Ecto neural progenitor cell (in vitro differentiated cells): ENCODE measurements at regions not wholly inside any gene's neighbourhood (a gene's known extent, or its start where the extent isn't known, plus 50 kb on each side); places are given as distances from the start of the nearest gene placed in this dataset.

Experiments used
- DNase-seq: peaks from one replicate; pipeline ENCODE4 v3.0.0-alpha.2; 2018; ENCODE audit warnings: low spot score

- no peak for DNase-seq
Measured at GRCh38 chr4:81627590-81627989, 155.9 kb upstream of the RASGEF1B start.

- no peak for DNase-seq
Measured at GRCh38 chr4:81626851-81627250, 155.1 kb upstream of the RASGEF1B start.

- no peak for DNase-seq
Measured at GRCh38 chr4:81625422-81626417, 154.0 kb upstream of the RASGEF1B start.

GRCh38 chr4:81623434-81623833, 151.7 kb upstream of the RASGEF1B start:
- DNase-seq: no peak

GRCh38 chr4:81622474-81623184, 150.9 kb upstream of the RASGEF1B start:
- no peak for DNase-seq

GRCh38 chr4:81622028-81622427, 150.3 kb upstream of the RASGEF1B start:
- DNase-seq: no peak

DNA sequence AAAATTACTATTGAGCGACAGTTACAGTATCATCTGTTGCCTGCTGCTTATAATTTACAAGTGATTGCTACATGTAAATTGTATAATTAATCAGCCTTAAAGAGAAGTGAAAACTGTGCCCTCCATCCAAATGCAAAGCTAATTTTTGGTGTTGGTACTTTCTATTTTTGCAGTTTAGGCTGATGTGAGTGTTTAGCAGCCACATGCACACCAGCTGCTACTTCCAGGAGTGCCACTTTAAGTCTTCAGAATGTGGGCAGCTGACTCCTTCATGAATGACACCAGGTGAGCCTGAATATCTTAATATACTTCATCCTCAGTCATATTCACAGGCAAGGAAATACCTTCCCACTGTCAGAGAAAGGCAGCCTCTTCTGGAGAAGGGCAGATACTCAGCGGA, 149.8 kb upstream of the RASGEF1B start:
- DNase-seq: no peak

- no peak for DNase-seq
Measured at GRCh38 chr4:81620442-81620841, 148.7 kb upstream of the RASGEF1B start.

- no peak for DNase-seq
Measured at GRCh38 chr4:81617545-81617944, 145.8 kb upstream of the RASGEF1B start.

- DNase-seq: no peak
Measured at GRCh38 chr4:81611221-81611620, 139.5 kb upstream of the RASGEF1B start.

- DNase-seq: no peak
Measured at GRCh38 chr4:81609844-81610243, 138.1 kb upstream of the RASGEF1B start.

- no peak for DNase-seq
Measured at GRCh38 chr4:81607950-81608349, 136.2 kb upstream of the RASGEF1B start.

GRCh38 chr4:81606801-81607501, 135.2 kb upstream of the RASGEF1B start:
- no peak for DNase-seq

GRCh38 chr4:81606166-81606565, 134.5 kb upstream of the RASGEF1B start:
- no peak for DNase-seq

- DNase-seq: no peak
Measured at GRCh38 chr4:81605271-81605670, 133.6 kb upstream of the RASGEF1B start.

GRCh38 chr4:81604683-81605218, 133.0 kb upstream of the RASGEF1B start:
- DNase-seq: no peak

GRCh38 chr4:81602854-81603253, 131.1 kb upstream of the RASGEF1B start:
- no peak for DNase-seq

DNA sequence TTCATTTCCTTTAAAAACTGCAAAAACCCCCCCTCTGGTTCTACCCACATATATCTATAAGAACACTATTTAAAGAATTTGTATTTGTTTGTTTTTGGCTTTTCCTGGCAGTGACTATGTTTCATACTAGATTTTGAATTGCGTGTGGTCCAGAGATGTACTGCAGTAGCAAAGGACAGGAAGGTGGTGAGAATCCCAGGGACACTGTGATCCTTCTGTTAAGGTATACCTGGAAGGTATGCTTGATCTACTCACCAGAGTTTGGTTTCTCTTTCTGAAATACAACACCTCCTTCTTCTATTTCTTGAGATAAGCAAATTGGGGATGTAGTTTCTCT, 129.6 kb upstream of the RASGEF1B start:
- DNase-seq: no peak

- DNase-seq: peak; percentile 54
Measured at GRCh38 chr4:81600520-81601357, 129.0 kb upstream of the RASGEF1B start.

DNA sequence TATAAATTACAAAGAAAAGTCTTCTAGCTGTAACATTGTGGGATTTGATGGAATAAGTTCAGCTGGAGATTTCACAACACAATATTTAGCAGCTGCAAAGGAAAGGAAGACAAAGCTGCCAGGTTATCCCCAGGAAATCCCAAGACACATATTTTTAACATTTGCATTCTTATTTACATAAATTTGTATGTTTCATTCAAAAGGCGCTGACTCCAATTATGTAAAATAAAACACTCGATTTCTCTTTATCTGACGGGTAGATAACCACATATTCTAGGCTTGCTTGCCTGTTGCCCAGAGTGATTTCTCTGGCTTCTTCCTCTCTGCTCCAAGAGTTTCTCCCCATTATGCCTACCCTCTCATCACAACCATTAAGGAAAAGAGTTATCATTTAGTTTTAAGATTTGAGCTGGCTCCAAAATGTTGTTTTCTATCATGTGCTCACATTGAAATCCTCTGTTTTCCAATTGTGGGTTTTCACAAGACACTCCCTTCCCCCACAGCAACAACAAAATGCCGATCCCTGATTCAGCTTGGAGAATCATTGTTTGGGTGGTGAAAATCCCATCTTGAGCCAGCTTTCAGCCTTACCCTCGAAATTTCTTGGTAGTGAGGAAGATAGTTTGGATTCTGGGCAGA, 128.2 kb upstream of the RASGEF1B start:
- DNase-seq: no peak
